AG04450 (cell line): ENCODE measurements at regions not wholly inside any gene's neighbourhood (a gene's known extent, or its start where the extent isn't known, plus 50 kb on each side); places are given as distances from the start of the nearest gene placed in this dataset.
"Not testable (repeated sequence)": the region's sequence is repeated elsewhere in the genome, so short reads cannot be mapped to it uniquely, and the experiment has no call there.

Experiments
- CTCF ChIA-PET: fragments of 300-600, 350-600 bp; formaldehyde crosslinking; extraction: SDS; loops from one replicate; lab custom pipeline; 2022; ENCODE audit warnings: antibody characterized with exemption, inconsistent platforms; lab: Charles Lee
- POLR2A ChIA-PET: fragments of 350-600 bp; formaldehyde crosslinking; extraction: SDS; loops from one replicate; lab custom pipeline; 2021; ENCODE audit warnings: antibody characterized with exemption, inconsistent platforms; lab: Yijun Ruan, JAX
- DNase-seq: peaks from one replicate; pipeline ENCODE4 v3.0.0-alpha.2; 2011; ENCODE audit warnings: low read depth, low spot score
- H3K27ac ChIP-seq: one replicate; pipeline ENCODE4 v1.5.1; 2012; ENCODE audit warnings: low read depth, low read length, control low read depth
- H3K27me3 ChIP-seq: one replicate; pipeline ENCODE4 v1.6.0; 2012; ENCODE audit warnings: low read length; ENCODE audit not compliant: control insufficient read depth, insufficient read depth
- H3K4me3 ChIP-seq: 2 replicates; pipeline ENCODE4 v1.5.1; 2011; ENCODE audit warnings: mild to moderate bottlenecking, low read depth, low read length, control low read depth
- H3K9me3 ChIP-seq: 2 replicates; pipeline ENCODE4 v1.5.1; 2012; ENCODE audit warnings: low read length; ENCODE audit not compliant: control insufficient read depth, insufficient read depth
- TF ChIP-seq, protein P1 (sequence below): IDR thresholded peaks from 2 replicates; pipeline ENCODE4 v1.5.1; 2011; ENCODE audit warnings: low read depth, low read length, control low read depth, inconsistent platforms

- POLR2A ChIA-PET, result no interaction called here
- H3K9me3 ChIP-seq, result no peaks in the 10 kb centered on the region
Observed at GRCh38 chr10:105585753-105586152, 944.7 kb downstream of the SORCS3 start.

GRCh38 chr10:105585171-105585570 lies 944.1 kb downstream of the SORCS3 start:
- H3K27ac ChIP-seq, result no peak overlapping the region
- TF ChIP-seq, protein P1, sequence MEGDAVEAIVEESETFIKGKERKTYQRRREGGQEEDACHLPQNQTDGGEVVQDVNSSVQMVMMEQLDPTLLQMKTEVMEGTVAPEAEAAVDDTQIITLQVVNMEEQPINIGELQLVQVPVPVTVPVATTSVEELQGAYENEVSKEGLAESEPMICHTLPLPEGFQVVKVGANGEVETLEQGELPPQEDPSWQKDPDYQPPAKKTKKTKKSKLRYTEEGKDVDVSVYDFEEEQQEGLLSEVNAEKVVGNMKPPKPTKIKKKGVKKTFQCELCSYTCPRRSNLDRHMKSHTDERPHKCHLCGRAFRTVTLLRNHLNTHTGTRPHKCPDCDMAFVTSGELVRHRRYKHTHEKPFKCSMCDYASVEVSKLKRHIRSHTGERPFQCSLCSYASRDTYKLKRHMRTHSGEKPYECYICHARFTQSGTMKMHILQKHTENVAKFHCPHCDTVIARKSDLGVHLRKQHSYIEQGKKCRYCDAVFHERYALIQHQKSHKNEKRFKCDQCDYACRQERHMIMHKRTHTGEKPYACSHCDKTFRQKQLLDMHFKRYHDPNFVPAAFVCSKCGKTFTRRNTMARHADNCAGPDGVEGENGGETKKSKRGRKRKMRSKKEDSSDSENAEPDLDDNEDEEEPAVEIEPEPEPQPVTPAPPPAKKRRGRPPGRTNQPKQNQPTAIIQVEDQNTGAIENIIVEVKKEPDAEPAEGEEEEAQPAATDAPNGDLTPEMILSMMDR, result no peak
- DNase-seq, result no peak
- ChIA-PET POLR2A (no interaction called here), CTCF (no interaction called here)
- no peaks in the 10 kb centered on the region for H3K27me3 ChIP-seq
- H3K9me3 ChIP-seq, result no peaks in the 10 kb centered on the region
- no peak overlapping the region for H3K4me3 ChIP-seq

More at GRCh38 chr10:105585753-105586152, 944.7 kb downstream of the SORCS3 start:
- Histone ChIP-seq H3K4me3 (no peak overlapping the region), H3K27me3 (no peaks in the 10 kb centered on the region), H3K27ac (no peak overlapping the region)
- DNase-seq, result peak; percentile 33
- CTCF ChIA-PET, result no interaction called here
- TF ChIP-seq, protein P1, result no peak

DNA sequence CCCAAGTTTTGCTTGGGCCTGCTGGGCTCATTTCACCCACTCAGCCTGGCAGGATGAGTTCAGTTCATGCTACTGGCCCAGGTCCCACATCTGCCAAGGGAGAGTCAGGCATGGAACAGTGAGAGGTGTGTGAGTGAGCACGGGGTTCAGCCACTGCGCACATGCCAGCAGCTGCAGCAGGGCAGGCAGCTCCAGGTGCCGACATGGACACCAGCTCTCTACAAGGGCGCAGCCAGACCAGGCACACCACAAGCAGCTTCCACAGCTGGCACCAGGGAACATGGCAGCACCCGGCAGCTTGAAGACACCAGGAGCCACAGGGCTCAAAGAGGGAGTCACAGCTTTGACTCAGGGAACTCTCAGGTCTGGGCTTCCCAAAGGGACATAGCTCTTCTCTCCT lies 938.0 kb downstream of the SORCS3 start:
- TF ChIP-seq, protein P1, result no peak
- Histone ChIP-seq H3K27ac (no peak overlapping the region), H3K4me3 (no peak overlapping the region), H3K27me3 (no peaks in the 10 kb centered on the region), H3K9me3 (peaks cover 13% of the 10 kb centered on the region)
- ChIA-PET CTCF (no interaction called here), POLR2A (no interaction called here)
- DNase-seq, result no peak

DNA sequence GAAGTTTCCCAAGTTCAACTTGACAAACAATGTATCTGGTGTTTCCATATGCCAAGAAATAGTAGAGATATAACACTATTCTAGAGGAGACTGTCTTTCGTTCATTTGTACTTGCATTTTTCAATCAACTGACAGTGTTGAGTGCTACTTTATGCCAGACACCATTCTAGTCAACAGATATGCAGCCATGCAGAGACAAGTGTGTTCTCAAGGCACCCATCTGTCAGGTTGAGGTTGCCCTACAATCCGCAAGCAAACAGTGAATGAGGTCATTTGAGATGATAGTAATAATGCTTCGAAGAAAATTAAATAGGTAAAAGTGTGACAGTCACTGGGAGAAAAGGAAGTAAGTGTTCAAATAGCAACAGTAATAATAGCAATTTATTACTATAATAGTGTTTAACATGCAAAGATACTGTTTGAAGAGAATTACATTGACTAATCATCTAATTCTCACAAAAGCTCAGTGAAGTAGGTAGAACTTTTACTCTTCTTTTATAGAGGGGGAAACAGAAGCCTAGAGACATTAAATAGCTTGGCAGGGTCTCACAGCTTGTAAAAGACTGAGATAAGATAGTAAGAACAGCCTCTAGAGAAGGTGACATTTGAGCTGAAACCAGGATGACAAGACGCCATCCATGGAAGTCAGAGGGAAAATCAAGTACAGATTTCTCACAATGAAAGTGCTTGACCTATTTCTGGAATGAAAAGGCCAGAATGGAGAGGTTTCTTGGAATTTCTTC lies 936.9 kb downstream of the SORCS3 start:
- Histone ChIP-seq H3K4me3 (no peak overlapping the region), H3K27ac (no peak overlapping the region), H3K9me3 (peaks cover 13% of the 10 kb centered on the region), H3K27me3 (no peaks in the 10 kb centered on the region)
- POLR2A ChIA-PET, result no interaction called here
- DNase-seq, result no peak
- CTCF ChIA-PET, result no interaction called here
- TF ChIP-seq, protein P1, result no peak

DNA sequence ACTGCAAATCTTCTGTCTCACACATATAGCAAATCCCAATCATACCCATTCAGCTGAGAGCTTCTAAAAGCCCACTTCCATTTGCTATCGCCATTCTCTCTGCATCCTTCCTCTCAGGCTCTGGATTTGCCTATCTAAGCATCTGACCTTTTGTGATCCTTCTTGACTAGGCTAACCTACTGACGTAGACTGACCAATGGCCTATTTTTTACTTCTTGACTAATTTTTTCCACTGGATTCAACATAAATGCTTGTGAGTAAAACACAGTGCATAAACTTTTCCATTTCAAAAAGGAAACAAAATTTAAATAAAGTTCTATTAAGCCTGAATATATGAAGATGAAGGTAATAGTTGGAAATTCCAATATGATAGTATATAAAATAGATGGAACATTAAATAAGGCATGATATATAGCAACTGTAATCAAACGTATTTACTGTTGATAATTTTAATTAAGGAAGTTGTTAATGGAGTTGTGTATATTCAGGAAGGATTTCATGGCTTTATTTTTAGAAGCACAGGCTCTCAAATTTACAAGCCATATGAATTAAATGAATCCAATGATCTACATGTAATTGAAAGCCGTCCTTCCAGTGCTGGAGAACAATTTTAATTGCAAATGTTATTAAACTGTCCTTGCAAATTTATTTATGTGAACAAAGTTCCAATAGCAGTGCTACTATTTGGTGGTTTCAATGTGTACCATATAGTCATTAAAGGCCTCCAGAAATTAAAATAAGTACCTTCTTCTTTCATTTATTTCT lies 918.4 kb downstream of the SORCS3 start:
- no peak for DNase-seq
- Histone ChIP-seq H3K27me3 (no peaks in the 10 kb centered on the region), H3K27ac (no peak overlapping the region), H3K4me3 (no peak overlapping the region), H3K9me3 (peaks cover 2% of the 10 kb centered on the region; the same call in 1 of the 2 replicates)
- CTCF ChIA-PET, result no interaction called here
- TF ChIP-seq, protein P1, result no peak
- POLR2A ChIA-PET, result no interaction called here

GRCh38 chr10:105550453-105550852 lies 909.4 kb downstream of the SORCS3 start:
- CTCF ChIA-PET, DNase-seq, H3K9me3 ChIP-seq, H3K4me3 ChIP-seq, H3K27me3 ChIP-seq, H3K27ac ChIP-seq, POLR2A ChIA-PET: not testable (repeated sequence)
